IMR-90 (cell line): ENCODE measurements at regions not wholly inside any gene's neighbourhood (a gene's known extent, or its start where the extent isn't known, plus 50 kb on each side); places are given as distances from the start of the nearest gene placed in this dataset.

Experiments used
- ATAC-seq: fragments of 200-7000 bp; cut with Tn5 transposase; 2 replicates; pipeline ENCODE4 v1.9.1; 2020; ENCODE audit warnings: low read depth, mild to moderate bottlenecking, moderate library complexity
- BruUV-seq: library from RNA; stranded (reverse); fragments of 400-500 nt; replicated peaks from 2 replicates; lab custom pipeline; 2021; lab: Mats Ljungman, UMichigan
- CTCF ChIA-PET: fragments of 300-600 bp; formaldehyde crosslinking; extraction: SDS; loops from one replicate; lab custom pipeline; 2021; ENCODE audit warnings: antibody characterized with exemption; lab: Yijun Ruan, JAX
- POLR2A ChIA-PET: fragments of 300-600 bp; sonication (Branson Sonifier 250); formaldehyde crosslinking; loops from one replicate; lab custom pipeline; 2022; ENCODE audit warnings: antibody characterized with exemption; ENCODE audit not compliant: unreplicated experiment; lab: Charles Lee
- DNase-seq: peaks from one replicate; pipeline ENCODE4 v3.0.0; 2013
- H2AFZ ChIP-seq: replicated peaks from 2 replicates; pipeline ENCODE3; 2013; ENCODE audit warnings: low read length, mild to moderate bottlenecking; ENCODE audit not compliant: poor library complexity
- H2AK5ac ChIP-seq: 2 replicates; pipeline ENCODE4 v1.6.1; 2013; ENCODE audit warnings: low read depth, low read length, inconsistent platforms
- H2AK9ac ChIP-seq: replicated peaks from 2 replicates; pipeline ENCODE3; 2013; ENCODE audit warnings: mild to moderate bottlenecking, low read depth, low read length, moderate library complexity; ENCODE audit not compliant: poor library complexity
- H2BK120ac ChIP-seq: 2 replicates; pipeline ENCODE4 v1.6.1; 2013; ENCODE audit warnings: low read depth, low read length, inconsistent platforms
- H2BK15ac ChIP-seq: 3 replicates; pipeline ENCODE4 v1.6.1; 2013; ENCODE audit warnings: low read depth, low read length, inconsistent platforms
- H2BK20ac ChIP-seq: 2 replicates; pipeline ENCODE4 v1.6.1; 2013; ENCODE audit warnings: low read depth, mild to moderate bottlenecking, inconsistent platforms, low read length, moderate library complexity
- H2BK5ac ChIP-seq: 2 replicates; pipeline ENCODE4 v1.6.1; 2013; ENCODE audit warnings: mild to moderate bottlenecking, low read depth, low read length, inconsistent platforms; ENCODE audit not compliant: poor library complexity, severe bottlenecking
- H3K14ac ChIP-seq: replicated peaks from 2 replicates; pipeline ENCODE4 v1.6.1; 2013; ENCODE audit warnings: low read depth, low read length, inconsistent platforms
- H3K18ac ChIP-seq: 2 replicates; pipeline ENCODE4 v1.6.1; 2013; ENCODE audit warnings: low read depth, low read length, control low read depth
- H3K23ac ChIP-seq: 2 replicates; pipeline ENCODE4 v1.6.1; 2013; ENCODE audit warnings: low read depth, low read length, inconsistent platforms
- H3K27ac ChIP-seq: 2 replicates; pipeline ENCODE4 v1.5.1; 2013; ENCODE audit warnings: mild to moderate bottlenecking, control low read depth, low read length; ENCODE audit not compliant: insufficient read depth
- H3K27me3 ChIP-seq: 2 replicates; pipeline ENCODE4 v1.6.1; 2013; ENCODE audit warnings: low read length; ENCODE audit not compliant: control insufficient read depth, insufficient read depth
- H3K36me3 ChIP-seq: 2 replicates; pipeline ENCODE4 v1.6.1; 2013; ENCODE audit warnings: low read length, mixed read lengths; ENCODE audit not compliant: control insufficient read depth, insufficient read depth
- H3K4ac ChIP-seq: 2 replicates; pipeline ENCODE4 v1.6.1; 2013; ENCODE audit warnings: low read depth, low read length, inconsistent platforms
- H3K4me1 ChIP-seq: 2 replicates; pipeline ENCODE4 v1.6.1; 2013; ENCODE audit warnings: low read length, mixed read lengths; ENCODE audit not compliant: control insufficient read depth, insufficient read depth
- H3K4me2 ChIP-seq: 2 replicates; pipeline ENCODE4 v1.6.1; 2013; ENCODE audit warnings: low read depth, mild to moderate bottlenecking, control low read depth, low read length, moderate library complexity
- H3K4me3 ChIP-seq: 2 replicates; pipeline ENCODE4 v1.5.1; 2013; ENCODE audit warnings: low read depth, mild to moderate bottlenecking, control low read depth, low read length, moderate library complexity; ENCODE audit not compliant: insufficient read depth
- H3K56ac ChIP-seq: 2 replicates; pipeline ENCODE4 v1.6.1; 2013; ENCODE audit warnings: low read length, inconsistent platforms; ENCODE audit not compliant: insufficient read depth; ENCODE audit errors: extremely low read depth
- H3K79me1 ChIP-seq, 2 experiments: 2 replicates each; pipeline ENCODE4 v1.6.1; 2013; ENCODE audit warnings: low read length in 2 of 2, inconsistent platforms in 1 of 2, low read depth in 1 of 2
- H3K9ac ChIP-seq: 2 replicates; pipeline ENCODE4 v1.6.1; 2013; ENCODE audit warnings: low read depth, low read length, control low read depth
- H3K9me1 ChIP-seq: 2 replicates; pipeline ENCODE4 v1.6.1; 2013; ENCODE audit warnings: low read length, inconsistent platforms; ENCODE audit not compliant: insufficient read depth
- H3K9me3 ChIP-seq: 2 replicates; pipeline ENCODE4 v1.6.1; 2013; ENCODE audit warnings: low read length; ENCODE audit not compliant: control insufficient read depth, insufficient read depth
- H4K20me1 ChIP-seq: 2 replicates; pipeline ENCODE4 v1.6.1; 2013; ENCODE audit warnings: low read length, inconsistent platforms; ENCODE audit not compliant: insufficient read depth
- H4K5ac ChIP-seq: 2 replicates; pipeline ENCODE4 v1.6.1; 2013; ENCODE audit warnings: mild to moderate bottlenecking, low read depth, low read length, control low read depth
- H4K8ac ChIP-seq, 2 experiments: 2 replicates each; pipeline ENCODE4 v1.6.1; 2013; ENCODE audit warnings: low read depth in 2 of 2, low read length in 2 of 2, control low read depth in 1 of 2, inconsistent platforms in 1 of 2
- H4K91ac ChIP-seq: 2 replicates; pipeline ENCODE4 v1.6.1; 2013; ENCODE audit warnings: low read depth, low read length, inconsistent platforms; ENCODE audit not compliant: insufficient read depth
- BHLHE40 ChIP-seq: fragments of 150-350 bp; IDR thresholded peaks from 2 replicates; pipeline ENCODE4 v1.6.1; 2016; ENCODE audit warnings: mild to moderate bottlenecking, low read depth, low read length
- CEBPB ChIP-seq: IDR thresholded peaks from 2 replicates; pipeline ENCODE4 v1.6.1; 2012; ENCODE audit warnings: low read depth, low read length, improper control_type of control experiment
- CHD1 ChIP-seq: IDR thresholded peaks from 2 replicates; pipeline ENCODE4 v1.6.1; 2012; ENCODE audit warnings: low read depth, low read length, improper control_type of control experiment
- FOS ChIP-seq: fragments of 150-350 bp; IDR thresholded peaks from 2 replicates; pipeline ENCODE4 v1.6.1; 2016; ENCODE audit warnings: low read depth, low read length
- MAFK ChIP-seq: IDR thresholded peaks from 2 replicates; pipeline ENCODE4 v1.6.1; 2012; ENCODE audit warnings: low read depth, low read length, improper control_type of control experiment
- MAZ ChIP-seq: IDR thresholded peaks from 2 replicates; pipeline ENCODE4 v1.6.1; 2012; ENCODE audit warnings: low read depth, mild to moderate bottlenecking, low read length, improper control_type of control experiment, moderate library complexity, borderline replicate concordance
- MXI1 ChIP-seq: IDR thresholded peaks from 2 replicates; pipeline ENCODE4 v1.6.1; 2012; ENCODE audit warnings: low read depth, mild to moderate bottlenecking, low read length, moderate library complexity, borderline replicate concordance
- NFE2L2 ChIP-seq: fragments of 150-350 bp; IDR thresholded peaks from 2 replicates; pipeline ENCODE4 v1.6.1; 2016; ENCODE audit warnings: low read depth, mild to moderate bottlenecking, low read length
- POLR2A ChIP-seq: IDR thresholded peaks from 2 replicates; pipeline ENCODE4 v1.6.1; 2012; ENCODE audit warnings: mild to moderate bottlenecking, low read depth, low read length
- RAD21 ChIP-seq: IDR thresholded peaks from 2 replicates; pipeline ENCODE4 v1.6.1; 2012; ENCODE audit warnings: low read length, improper control_type of control experiment
- RCOR1 ChIP-seq: IDR thresholded peaks from 2 replicates; pipeline ENCODE4 v1.6.1; 2012; ENCODE audit warnings: mild to moderate bottlenecking, low read length, improper control_type of control experiment; ENCODE audit not compliant: insufficient replicate concordance
- RFX5 ChIP-seq: IDR thresholded peaks from 2 replicates; pipeline ENCODE4 v1.8.0; 2012; ENCODE audit warnings: low read depth, mild to moderate bottlenecking, low read length, moderate library complexity
- SMC3 ChIP-seq: fragments of 150-350 bp; IDR thresholded peaks from 2 replicates; pipeline ENCODE4 v1.6.1; 2016; ENCODE audit warnings: low read depth, mild to moderate bottlenecking, antibody characterized with exemption, low read length, moderate library complexity
- WGBS, 2 experiments: methylation state at CpG; one replicate each; pipeline versions ENCODE4 v1.1.5 to v1.1.7; 2013; ENCODE audit warnings: missing lambda C conversion rate in 2 of 2; ENCODE audit not compliant: insufficient read length in 1 of 2; ENCODE audit errors: extremely low coverage in 2 of 2; 5-methylcytosine and 5-hydroxymethylcytosine counted together
- dilution Hi-C: fragments of 300-500 bp; cut with HindIII; formaldehyde crosslinking; loops from one replicate; pipeline ENCODE4 v1.14.3; 2018; ENCODE audit warnings: low sequenced_read_pairs; ENCODE audit not compliant: unreplicated experiment
- in situ Hi-C: fragments of 300-500 bp; cut with MboI; formaldehyde crosslinking; loops from 3 replicates; pipeline ENCODE4 v1.14.3; 2019; ENCODE audit warnings: low sequenced_read_pairs, inconsistent platforms, mixed read lengths
- intact Hi-C: fragments of 100-400 bp; cut with micrococcal nuclease; formaldehyde crosslinking; loops from 2 replicates; pipeline ENCODE4 v1.10.0; 2022
- TF ChIP-seq, protein P1 (sequence below): fragments of 150-350 bp; IDR thresholded peaks from 2 replicates; pipeline ENCODE4 v1.6.1; 2017; ENCODE audit warnings: mild to moderate bottlenecking, antibody characterized with exemption, low read length, low read depth
- TF ChIP-seq, protein P2 (sequence below): fragments of 150-350 bp; IDR thresholded peaks from 2 replicates; pipeline ENCODE4 v1.6.1; 2016; ENCODE audit warnings: low read depth, mild to moderate bottlenecking, low read length, moderate library complexity, borderline replicate concordance
- TF ChIP-seq, protein P3 (sequence below): conservative IDR thresholded peaks from 2 replicates; pipeline ENCODE4 v1.5.1; 2012; ENCODE audit warnings: mild to moderate bottlenecking, low read depth, low read length, improper control_type of control experiment

DNA sequence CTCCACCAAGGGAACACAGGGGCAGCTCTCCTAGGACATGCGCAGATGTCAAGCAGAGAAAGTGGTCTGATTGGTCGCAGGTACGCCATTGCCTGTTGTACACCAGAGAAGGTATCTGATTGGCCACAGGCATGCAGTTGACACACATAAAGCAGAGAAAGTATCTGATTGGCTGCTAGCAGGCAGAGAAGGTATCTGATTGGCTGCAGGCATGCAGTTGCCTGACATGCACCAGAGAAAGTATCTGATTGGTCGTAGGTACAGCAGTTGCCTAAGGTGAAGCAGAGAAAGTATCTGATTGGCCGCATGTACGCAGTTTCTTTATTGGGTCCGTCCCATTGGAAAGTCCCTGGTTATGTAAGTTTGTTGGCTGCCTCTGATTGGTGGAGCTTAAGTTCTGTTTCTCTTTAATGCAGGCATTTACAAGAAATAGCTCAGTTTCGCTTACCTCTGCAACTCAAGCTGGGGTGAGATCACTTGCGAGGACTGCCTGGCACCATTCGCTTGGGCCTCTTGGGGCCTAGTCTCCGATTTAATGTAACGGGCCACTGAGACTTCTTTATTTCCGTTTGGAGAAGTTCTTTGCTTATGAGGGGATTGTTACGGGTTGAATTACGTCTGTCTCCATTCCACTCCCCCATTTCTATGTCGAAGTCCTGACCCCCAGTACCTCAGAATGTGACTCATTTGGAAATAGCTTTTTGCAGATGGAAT, 74.2 kb downstream of the SIK1 start:
- H3K9ac ChIP-seq, result no peak overlapping the region
- no peak overlapping the region for H3K14ac ChIP-seq
- no peaks in the 10 kb centered on the region for H3K9me1 ChIP-seq
- intact Hi-C loops (no loop called here), dilution Hi-C loops (no loop called here), in situ Hi-C loops (no loop called here)
- peaks cover 3% of the 10 kb centered on the region; the same call in 1 of the 2 replicates for H3K27me3 ChIP-seq
- no peak for ATAC-seq
- H3K23ac ChIP-seq, result no peak overlapping the region
- H3K4me2 ChIP-seq, result no peak overlapping the region
- H2AFZ ChIP-seq, result peak overlapping the region; percentile 53
- H4K91ac ChIP-seq, result no peak overlapping the region
- H3K4ac ChIP-seq, result no peak overlapping the region
- H3K18ac ChIP-seq, result no peak overlapping the region
- H2AK9ac ChIP-seq, result no peak overlapping the region
- no peak overlapping the region for H2BK120ac ChIP-seq
- no peak overlapping the region for H4K5ac ChIP-seq
- H3K56ac ChIP-seq, result no peak overlapping the region
- CTCF ChIA-PET, result no interaction called here
- TF ChIP-seq FOS (no peak), NFE2L2 (no peak), RFX5 (no peak), BHLHE40 (no peak), MXI1 (no peak), POLR2A (no peak), MAFK (no peak), CHD1 (no peak), SMC3 (no peak), RAD21 (no peak), CEBPB (no peak), MAZ (no peak), RCOR1 (no peak)
- TF ChIP-seq, protein P1, sequence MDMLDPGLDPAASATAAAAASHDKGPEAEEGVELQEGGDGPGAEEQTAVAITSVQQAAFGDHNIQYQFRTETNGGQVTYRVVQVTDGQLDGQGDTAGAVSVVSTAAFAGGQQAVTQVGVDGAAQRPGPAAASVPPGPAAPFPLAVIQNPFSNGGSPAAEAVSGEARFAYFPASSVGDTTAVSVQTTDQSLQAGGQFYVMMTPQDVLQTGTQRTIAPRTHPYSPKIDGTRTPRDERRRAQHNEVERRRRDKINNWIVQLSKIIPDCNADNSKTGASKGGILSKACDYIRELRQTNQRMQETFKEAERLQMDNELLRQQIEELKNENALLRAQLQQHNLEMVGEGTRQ, result no peak
- TF ChIP-seq, protein P2, sequence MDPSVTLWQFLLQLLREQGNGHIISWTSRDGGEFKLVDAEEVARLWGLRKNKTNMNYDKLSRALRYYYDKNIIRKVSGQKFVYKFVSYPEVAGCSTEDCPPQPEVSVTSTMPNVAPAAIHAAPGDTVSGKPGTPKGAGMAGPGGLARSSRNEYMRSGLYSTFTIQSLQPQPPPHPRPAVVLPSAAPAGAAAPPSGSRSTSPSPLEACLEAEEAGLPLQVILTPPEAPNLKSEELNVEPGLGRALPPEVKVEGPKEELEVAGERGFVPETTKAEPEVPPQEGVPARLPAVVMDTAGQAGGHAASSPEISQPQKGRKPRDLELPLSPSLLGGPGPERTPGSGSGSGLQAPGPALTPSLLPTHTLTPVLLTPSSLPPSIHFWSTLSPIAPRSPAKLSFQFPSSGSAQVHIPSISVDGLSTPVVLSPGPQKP, result no peak
- TF ChIP-seq, protein P3, sequence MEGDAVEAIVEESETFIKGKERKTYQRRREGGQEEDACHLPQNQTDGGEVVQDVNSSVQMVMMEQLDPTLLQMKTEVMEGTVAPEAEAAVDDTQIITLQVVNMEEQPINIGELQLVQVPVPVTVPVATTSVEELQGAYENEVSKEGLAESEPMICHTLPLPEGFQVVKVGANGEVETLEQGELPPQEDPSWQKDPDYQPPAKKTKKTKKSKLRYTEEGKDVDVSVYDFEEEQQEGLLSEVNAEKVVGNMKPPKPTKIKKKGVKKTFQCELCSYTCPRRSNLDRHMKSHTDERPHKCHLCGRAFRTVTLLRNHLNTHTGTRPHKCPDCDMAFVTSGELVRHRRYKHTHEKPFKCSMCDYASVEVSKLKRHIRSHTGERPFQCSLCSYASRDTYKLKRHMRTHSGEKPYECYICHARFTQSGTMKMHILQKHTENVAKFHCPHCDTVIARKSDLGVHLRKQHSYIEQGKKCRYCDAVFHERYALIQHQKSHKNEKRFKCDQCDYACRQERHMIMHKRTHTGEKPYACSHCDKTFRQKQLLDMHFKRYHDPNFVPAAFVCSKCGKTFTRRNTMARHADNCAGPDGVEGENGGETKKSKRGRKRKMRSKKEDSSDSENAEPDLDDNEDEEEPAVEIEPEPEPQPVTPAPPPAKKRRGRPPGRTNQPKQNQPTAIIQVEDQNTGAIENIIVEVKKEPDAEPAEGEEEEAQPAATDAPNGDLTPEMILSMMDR, result no peak
- H2BK15ac ChIP-seq, result no peak overlapping the region
- no peak overlapping the region for H2BK20ac ChIP-seq
- no peak overlapping the region for H4K8ac ChIP-seq
- no peaks in the 10 kb centered on the region; the same call in 1 of the 2 replicates for H3K9me3 ChIP-seq
- no peak for DNase-seq
- no peak overlapping the region for H3K4me3 ChIP-seq
- POLR2A ChIA-PET, result no interaction called here
- no peak overlapping the region for H2BK5ac ChIP-seq
- no TSS peak for BruUV-seq
- no peak overlapping the region for H2AK5ac ChIP-seq
- H3K36me3 ChIP-seq, result no peaks in the 10 kb centered on the region
- H3K79me1 ChIP-seq, result no peaks in the 10 kb centered on the region
- H4K20me1 ChIP-seq, result no peaks in the 10 kb centered on the region
- no peaks in the 10 kb centered on the region for H3K4me1 ChIP-seq
- H3K27ac ChIP-seq, result no peak overlapping the region
- 90% methylated on average over 2 of the region's 16 CpGs; no CpG with 5 or more reads in 1 of the 2 experiments for WGBS, 2 experiments
